HEK293T (cell line): ENCODE measurements at regions not wholly inside any gene's neighbourhood (a gene's known extent, or its start where the extent isn't known, plus 50 kb on each side); places are given as distances from the start of the nearest gene placed in this dataset.

Experiments used
- FOXK2 ChIP-seq: fragments of 450-650 bp; IDR thresholded peaks from 2 replicates; pipeline ENCODE4 v1.6.1; 2016; ENCODE audit warnings: mild to moderate bottlenecking
- TARDBP ChIP-seq: fragments of 450-650 bp; IDR thresholded peaks from 2 replicates; pipeline ENCODE4 v1.6.1; 2016

- TF ChIP-seq FOXK2 (no peak), TARDBP (no peak)
Measured at GRCh38 chr3:5699811-5700210, 512.3 kb downstream of the EDEM1 start.
